ENCODE measurements at regions not wholly inside any gene's neighbourhood (a gene's known extent, or its start where the extent isn't known, plus 50 kb on each side); places are given as distances from the start of the nearest gene placed in this dataset.
"Not testable (repeated sequence)": the region's sequence is repeated elsewhere in the genome, so short reads cannot be mapped to it uniquely, and the experiment has no call there.

DNA sequence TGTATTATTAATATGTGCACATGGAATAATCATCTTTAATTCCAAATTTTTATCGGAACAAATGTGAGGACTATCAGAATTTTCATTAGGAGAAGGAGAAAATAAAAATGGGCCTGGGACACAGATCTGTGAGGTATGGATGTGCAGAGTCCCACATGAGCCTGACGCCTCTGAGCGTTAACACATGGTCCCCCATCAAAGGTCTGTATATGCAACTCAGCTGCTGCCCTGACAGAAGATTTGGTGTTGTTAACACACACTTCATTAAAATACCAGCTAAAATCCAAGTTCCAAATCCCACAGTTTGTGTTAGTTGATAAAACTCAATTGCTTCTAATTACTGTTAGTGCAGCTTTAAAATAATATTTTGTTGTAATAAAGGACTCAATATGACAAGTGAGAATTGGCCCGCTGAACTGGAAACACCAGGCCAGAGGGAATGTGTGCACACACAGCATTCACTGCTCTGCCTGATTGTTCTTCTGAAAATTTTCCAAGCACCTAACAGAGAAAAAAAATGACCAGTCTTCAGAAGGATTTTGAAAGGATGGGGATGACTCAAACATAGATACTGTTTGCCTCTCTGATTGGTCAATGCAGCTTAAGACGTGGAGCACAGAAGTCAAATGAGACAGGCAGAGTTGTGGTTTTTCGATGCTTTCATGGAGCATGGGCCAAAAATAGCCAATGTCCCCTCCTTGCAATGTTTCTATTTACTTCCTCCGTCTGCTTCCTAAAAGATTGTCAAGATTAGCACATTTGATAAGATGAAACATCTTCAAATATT, 266.6 kb downstream of the NKX6-1 start:
- no peak for DNase-seq (ENCODE audit: low read depth in 4 of 4, low spot score in 3 of 4)

DNA sequence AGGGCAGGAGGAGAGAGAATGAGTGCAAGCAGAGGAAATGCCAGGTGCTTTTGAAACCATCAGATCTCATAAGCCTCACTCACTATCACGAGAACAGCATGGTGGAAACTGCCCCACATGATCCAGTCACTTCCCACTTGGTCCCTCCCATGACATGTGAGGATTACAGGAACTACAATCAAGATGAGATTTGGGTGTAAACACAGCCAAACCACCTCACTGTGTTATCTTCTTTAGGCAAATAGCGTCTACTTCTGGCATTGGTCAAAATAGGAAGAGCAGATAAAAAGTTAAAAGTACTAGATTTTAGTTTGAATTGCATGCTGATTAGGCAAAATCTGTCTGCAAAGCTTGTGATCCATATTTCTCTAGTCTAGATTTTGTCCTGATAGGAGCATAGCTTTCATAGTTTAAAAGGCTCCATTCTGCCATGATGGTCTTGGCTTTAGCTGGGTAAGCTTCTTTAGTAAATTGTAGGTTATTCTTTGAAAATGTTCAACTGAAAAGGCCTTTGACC, 267.5 kb downstream of the NKX6-1 start:
- no peak for DNase-seq (ENCODE audit: low read depth in 4 of 4, low spot score in 3 of 4)

DNA sequence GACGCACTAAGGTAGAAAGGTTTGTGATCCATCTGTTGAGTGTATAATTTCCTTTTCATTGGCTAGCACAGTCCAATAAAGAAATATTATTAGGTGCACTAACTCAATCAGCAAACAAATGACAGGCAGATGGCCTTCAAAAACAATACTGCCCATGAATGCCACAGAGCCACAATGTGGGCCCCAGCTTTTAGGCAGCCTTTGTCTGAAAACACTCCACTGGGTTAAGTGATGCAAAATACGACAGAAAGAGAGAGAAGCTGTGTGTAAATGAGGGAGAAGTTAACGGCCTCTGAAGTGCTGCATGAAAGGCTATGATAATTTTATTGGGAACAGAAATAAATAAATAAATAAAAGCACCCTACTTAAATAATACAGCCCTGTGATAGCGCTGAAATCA, 274.6 kb downstream of the NKX6-1 start:
- no peak for DNase-seq (ENCODE audit: low read depth in 4 of 4, low spot score in 3 of 4)

DNA sequence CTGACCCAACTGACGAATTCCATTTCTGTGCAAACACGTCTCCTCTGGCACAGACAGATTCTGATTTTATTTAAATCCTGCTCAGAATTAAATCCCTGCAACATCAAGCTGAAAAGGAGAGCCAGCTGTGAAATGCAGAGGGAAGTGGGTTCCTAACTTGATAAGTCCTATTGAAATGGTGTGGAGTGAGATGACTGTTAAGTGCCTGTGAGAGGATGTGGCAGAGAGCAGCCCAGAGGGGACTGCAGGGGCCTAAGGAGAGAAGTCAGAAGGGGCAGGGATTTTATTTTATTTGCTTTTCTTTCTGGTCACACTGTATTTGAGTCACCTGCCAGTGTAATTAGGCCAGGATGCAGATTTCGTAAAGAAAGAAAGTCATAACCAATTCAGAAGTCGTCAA, 277.4 kb downstream of the NKX6-1 start:
- DNase-seq (ENCODE audit: low read depth in 4 of 4, low spot score in 3 of 4), result no peak

DNA sequence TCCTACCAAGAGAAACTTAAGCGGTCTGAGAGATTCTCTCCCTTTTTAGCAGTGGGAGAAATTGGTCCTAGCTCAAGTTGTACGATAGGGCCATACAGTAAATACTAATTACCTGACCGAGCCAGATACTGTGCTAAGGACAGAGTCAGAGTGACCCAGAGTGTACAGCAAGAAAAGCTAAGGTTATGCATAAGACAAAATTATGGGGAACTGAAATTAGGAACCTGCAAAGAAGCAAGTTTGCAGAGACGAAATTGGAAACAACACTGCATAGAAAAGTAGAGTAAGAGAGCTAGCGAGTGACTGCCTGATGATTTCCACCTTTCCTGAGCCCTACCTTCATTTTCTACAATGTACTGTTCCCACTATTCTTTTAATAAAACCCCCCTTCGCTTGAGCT, 278.1 kb downstream of the NKX6-1 start:
- no peak for DNase-seq (ENCODE audit: low read depth in 4 of 4, low spot score in 3 of 4)

DNA sequence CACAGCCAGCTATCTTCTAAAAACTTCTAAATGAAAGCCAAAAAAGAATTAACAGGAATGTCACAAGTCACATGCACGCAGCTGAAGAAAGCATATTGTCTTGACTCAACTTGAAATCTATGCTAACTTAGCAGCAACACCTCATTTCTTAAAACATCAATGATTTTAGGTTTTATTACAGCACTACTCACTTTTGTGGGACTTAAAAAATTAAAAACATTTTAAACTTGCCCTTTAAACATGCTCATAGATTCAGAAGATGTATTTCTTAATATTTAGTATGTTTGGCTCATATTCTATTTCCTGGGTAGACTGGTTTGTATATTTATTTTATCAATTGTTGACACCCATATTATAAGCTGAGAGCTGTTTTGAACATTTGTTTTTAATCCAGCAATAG, 279.4 kb downstream of the NKX6-1 start:
- no peak for DNase-seq (ENCODE audit: low read depth in 4 of 4, low spot score in 3 of 4)

DNA sequence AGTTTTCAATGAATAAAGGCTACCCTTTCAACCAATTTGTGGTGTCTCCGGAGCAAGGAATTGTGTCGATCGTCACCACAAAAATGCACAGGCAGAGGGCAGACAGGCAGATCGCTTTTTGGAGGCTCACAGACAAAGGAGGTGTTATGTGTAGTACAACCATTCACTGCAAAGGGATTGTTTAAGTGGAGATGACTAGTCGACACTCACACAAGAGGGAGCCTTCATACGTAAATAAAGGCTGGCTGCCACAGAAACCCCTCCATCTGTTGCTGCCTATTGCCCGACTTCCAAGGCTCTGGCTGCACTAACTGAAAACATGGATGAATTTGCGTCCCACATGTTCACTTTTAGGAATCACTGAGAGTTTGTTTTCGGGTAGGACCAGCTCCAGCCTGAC, 281.1 kb downstream of the NKX6-1 start:
- no peak for DNase-seq (ENCODE audit: low read depth in 4 of 4, low spot score in 3 of 4)

DNA sequence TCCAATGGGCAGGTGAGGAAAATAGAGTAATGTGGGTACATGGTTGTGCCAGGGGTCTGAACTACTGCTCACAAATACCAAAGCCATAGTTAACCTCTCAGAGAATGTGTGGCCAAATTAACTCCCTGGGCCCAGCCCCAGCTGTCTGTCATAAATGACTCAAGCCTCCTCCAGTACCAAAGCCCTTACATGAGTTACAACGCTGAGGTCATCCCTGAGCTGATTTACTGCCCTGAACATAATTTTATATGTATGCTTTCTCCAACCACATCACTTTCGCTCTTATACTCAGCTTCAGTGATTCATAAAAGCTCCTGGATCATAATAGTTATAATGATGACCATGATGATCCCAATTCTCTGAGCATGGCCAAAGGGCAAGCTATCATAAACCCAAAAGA, 283.9 kb downstream of the NKX6-1 start:
- DNase-seq (ENCODE audit: low read depth in 4 of 4, low spot score in 3 of 4), result no peak

DNA sequence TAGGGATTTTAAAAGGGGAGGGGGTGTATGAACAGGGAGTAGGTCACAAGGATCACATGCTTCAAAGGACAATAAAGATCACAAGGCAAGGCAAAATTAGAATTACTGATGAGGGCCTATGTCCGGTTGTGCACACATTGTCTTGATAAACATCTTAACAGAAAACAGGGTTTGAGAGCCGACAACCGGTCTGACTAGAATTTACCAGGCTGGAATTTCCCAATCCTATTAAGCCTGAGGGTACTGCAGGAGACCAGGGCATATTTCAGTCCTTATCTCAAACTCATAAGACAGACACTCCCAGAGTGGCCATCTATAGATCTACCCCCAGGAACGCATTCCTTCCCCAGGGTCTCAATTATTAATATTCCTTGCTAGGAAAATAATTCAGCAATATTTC, 292.9 kb downstream of the NKX6-1 start:
- not testable (repeated sequence) for DNase-seq (ENCODE audit: low read depth in 4 of 4, low spot score in 3 of 4)

DNA sequence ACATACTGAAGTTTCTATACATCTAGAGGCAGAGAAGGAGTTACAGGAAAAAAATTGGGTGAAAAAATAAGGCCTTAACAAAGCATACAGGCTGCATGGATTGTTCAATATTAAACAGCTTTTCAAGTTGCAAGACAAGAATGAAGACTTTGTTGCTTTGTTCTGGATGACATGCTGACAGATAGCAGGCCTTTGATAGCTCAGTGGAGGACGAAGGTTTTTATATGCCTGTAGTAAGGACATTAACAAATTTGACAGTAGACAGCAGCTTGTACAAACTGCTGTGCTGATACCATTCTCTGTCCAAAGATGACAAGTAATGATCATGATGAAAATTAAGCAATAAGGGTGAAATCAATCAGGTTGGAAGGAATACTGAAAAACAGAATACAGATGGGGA, 309.9 kb downstream of the NKX6-1 start:
- no peak for DNase-seq (ENCODE audit: low read depth in 4 of 4, low spot score in 3 of 4)

DNA sequence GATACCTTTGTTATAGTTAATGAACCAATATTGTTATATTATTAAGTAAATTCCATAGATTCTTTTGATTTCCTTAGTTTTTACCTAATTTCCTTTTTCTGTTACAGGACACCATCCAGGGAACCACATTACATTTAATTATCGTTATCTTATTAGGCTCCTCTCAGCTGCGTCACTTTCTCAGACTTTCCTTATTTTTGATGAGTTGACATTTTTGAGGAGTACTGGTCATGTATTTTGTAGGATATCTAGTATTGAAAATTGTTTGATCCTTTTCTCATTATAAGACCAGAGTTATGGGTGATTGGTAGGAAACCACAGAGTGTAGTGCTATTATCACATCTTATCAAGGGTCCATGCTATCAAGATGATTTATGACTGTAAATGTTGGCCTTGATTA, 319.7 kb downstream of the NKX6-1 start:
- no peak for DNase-seq (ENCODE audit: low read depth in 4 of 4, low spot score in 3 of 4)

DNA sequence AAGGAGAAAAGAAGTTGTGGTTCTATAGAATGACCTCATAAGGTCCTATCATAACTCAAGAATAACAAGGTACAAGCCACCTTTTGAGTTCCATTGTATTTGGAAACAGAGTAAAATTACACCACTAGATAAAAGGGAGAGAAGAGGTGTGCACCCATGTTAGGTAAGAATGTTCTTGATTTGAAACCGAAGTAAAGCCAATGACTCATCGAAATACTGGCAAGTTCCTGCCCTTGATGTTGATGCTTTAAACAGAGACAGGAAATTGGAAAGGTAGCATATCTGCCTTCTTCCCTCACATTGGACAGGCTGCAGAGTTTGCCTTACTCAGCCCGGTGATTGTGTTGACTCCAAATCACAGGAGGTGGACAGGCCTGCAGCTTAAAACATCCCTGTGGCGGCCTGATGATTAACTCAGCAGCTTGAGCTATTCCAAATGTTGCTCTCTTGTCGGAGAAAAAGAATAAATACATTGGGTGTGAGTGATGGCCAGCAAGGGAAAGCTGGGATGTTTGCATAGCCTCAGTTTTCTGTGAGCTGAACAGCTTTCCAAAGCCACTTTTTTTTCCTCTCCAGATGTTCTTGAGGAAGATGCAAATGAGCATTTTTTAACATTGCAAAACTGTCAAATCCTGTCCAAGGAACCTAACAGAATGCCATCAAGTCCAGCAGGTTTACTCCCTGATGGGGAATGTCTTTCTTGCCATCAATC, 321.1 kb downstream of the NKX6-1 start:
- no peak for DNase-seq (ENCODE audit: low read depth in 4 of 4, low spot score in 3 of 4)

DNA sequence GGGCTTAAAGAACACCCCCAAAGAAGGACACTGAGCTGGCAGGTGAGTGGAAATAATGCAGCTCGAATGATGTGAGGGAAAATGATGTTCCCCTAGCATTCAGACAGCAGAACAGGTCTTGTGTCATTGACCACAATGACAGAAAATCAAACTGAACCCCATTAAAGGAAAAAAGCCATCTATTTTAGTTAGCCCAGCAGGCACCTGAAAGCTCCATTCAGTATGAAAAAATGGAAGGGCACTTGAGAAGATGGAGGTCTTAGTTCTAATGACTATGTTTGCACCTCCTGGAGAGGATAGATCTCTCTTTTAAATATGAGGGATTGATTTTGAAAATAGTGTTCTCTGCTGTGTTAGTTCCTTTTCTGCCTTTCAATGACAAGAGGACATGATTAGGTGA, 323.1 kb downstream of the NKX6-1 start:
- no peak for DNase-seq (ENCODE audit: low read depth in 4 of 4, low spot score in 3 of 4)

DNA sequence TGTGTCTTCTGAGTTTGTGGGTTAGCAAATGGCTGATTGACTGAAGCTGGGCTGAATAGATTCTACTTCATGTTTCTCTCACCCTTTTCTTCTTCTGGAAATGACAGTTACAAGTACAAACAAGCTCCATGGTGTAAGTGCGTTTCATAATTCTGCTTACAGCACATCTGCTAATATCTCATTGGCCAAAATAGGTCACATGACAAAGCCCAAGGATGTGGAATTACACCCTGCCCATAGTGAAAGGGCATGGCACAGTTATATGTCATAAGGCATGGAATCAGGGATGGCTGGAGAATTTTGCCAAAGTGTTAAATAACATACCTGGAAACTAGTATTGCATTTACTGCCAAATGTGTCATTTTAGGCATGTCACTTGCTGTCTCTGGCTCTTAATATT, 327.2 kb downstream of the NKX6-1 start:
- DNase-seq (ENCODE audit: low read depth in 4 of 4, low spot score in 3 of 4), result no peak

DNA sequence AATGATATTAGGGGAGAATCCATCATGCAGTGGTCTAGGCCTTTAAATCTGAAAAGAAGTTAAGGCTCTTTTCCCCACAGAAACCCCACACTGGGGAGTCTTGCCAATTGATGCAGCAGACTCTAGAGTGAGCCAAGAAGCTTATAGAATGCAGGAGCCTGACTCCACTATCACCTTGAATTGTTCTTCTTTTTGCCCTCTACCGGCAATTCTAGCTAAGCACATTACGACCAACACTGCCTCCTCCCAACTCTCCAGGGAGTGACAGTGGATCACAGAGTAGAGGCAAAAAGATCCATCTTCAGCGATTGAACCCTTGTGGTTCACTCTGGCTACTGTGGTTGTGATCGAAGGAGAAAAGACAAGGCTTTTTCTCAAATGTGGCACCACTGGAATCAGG, 331.5 kb downstream of the NKX6-1 start:
- DNase-seq (ENCODE audit: low read depth in 4 of 4, low spot score in 3 of 4), result no peak

DNA sequence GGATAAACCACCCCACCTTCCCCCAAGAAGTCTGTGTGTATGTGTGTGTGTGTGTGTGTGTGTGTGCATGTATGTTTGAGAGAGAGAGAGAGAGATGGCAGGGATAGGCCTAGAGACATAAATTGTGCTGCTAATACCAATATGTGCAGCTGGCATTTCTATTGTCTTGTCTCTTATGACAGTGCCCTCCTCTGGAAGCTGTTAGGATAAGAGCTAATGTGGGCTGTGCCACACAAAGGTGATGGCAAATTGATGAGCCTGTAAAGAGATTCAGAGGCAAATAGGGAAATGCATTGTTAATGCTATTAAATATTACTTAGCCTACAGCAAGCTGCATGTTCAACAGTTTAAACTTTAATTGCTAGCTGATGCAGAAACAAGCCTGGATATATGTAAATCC, 332.0 kb downstream of the NKX6-1 start:
- DNase-seq (ENCODE audit: low read depth in 4 of 4, low spot score in 3 of 4), result no peak

DNA sequence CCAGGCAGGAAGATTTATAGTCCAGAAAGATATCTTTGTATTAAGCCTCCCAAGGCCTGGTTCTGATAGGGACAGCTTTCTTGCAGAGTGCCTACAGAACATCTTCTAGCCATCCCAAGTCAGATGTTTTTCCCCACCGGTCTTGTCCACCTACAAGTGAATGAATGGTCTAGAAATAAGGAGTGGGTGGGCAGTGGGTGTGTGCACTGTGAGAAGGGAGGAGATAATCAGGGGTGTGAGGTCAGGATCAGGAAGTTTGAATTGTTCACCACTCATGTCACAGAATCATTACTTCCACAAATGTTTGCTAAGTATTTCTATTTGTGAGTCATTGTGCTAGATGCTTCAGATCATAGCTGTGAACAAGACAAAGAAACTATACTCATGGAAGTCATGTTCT, 332.6 kb downstream of the NKX6-1 start:
- DNase-seq (ENCODE audit: low read depth in 4 of 4, low spot score in 3 of 4), result no peak

DNA sequence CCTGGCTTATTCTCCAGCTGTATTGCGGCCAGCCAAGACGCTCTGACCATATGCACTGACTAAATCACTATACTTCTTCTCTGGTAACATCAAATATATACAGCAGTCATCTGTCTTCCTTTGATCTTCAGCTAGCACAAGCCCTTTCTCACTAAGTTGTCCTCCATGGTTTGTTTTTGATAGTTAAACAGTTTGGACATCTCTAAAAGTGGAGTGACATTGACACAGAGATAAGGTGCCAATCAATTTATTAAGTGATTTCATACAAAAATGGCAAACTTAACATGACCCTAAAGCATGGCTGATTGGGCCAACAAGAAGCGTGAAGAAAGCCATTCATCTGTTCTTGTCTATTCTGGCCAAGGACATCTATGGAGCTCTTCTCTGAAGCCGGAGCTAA, 334.9 kb downstream of the NKX6-1 start:
- DNase-seq (ENCODE audit: low read depth in 4 of 4, low spot score in 3 of 4), result no peak

DNA sequence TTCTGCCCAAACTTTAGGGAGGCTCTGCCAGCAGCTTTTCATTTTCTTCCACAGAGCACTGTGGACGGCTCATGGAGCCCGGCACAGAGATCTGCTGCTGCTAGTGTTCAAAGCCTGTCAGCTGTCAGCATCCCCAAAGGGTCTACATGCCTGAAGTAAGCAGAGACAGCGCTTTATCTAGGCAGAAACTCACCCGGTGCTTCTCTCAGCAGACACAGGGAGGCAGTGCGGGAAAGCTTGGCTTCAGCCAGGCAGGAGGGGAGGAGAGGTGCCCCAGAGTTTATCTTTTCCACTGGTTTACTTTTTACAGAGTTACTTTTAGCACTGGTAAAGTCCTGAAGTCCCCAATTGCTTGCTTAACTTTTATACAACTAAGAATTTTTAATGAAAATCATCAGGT, 339.3 kb downstream of the NKX6-1 start:
- DNase-seq (ENCODE audit: low read depth in 4 of 4, low spot score in 3 of 4), result peak in 1 of 4 donors; percentile 16

DNA sequence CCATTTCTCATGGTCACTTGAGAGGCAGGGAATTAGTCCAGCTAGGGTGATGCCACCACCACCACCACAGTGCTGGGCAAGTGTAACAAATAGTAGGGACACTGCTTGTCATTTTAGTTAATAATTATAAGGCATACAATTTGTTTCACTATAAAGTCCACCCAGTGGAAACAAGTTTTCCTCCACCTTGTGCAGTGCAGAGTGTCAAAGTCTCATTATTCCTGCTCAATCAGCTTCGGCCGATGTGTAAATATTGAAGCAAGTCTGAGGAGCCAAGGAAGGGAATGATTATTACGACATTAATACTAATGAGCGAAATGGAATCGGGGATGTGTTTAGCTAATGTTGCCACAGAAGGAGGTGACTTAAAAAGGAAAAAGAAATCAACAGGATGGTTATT, 340.4 kb downstream of the NKX6-1 start:
- DNase-seq (ENCODE audit: low read depth in 4 of 4, low spot score in 3 of 4), result no peak

DNA sequence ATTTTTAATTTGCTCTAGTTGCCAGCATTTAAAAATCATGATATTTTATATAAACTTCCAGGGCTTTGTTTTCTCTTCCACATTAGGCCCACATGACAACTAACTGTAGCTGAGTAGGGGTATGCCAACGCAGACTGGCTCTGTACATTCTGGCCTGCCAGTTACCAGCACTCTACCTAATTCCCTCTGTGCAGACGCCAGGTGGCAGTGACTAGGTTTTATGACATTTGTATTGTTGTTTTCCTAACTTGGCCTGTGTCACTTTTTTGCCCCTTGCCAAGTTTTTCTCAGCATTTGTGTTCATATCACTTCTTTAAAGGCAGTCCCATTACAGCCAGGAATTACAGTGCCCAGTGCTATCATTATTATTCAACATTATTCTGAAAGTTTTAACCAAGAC, 347.5 kb downstream of the NKX6-1 start:
- DNase-seq (ENCODE audit: low read depth in 4 of 4, low spot score in 3 of 4), result no peak

DNA sequence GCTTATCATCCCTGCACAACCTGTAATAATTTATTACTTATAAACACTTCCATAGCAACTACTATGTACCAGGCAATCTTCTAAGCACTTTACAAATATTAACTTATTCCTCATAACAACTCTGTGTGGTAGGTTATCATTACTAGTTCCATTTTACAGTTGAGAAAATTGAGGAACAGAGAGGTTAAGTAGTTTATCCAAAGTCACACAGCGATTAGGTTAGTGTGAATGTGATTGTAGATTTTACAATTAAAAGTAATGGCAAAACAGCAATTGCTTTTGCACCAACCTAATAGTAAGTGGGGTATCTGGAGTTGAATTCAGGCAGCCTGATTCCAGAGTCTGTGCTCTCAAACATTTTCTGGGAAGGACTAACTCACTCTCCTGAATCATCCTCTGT, 348.9 kb downstream of the NKX6-1 start:
- no peak for DNase-seq (ENCODE audit: low read depth in 4 of 4, low spot score in 3 of 4)
